ENCODE measurements at regions not wholly inside any gene's neighbourhood (a gene's known extent, or its start where the extent isn't known, plus 50 kb on each side); places are given as distances from the start of the nearest gene placed in this dataset.
"Not testable (repeated sequence)": the region's sequence is repeated elsewhere in the genome, so short reads cannot be mapped to it uniquely, and the experiment has no call there.

GRCh38 chr18:5024741-5025140 lies 172.3 kb downstream of the AKAIN1 start:
- Histone ChIP-seq H3K79me1 (ENCODE audit: low read depth, low read length) (no peaks in the 10 kb centered on the region), H3K9ac (ENCODE audit: low read depth, low read length, poor library complexity) (no peak overlapping the region), H3K9me3 (replicated peaks in 1 of 2; ENCODE audit: control insufficient read depth in 2 of 2, insufficient read depth in 1 of 2, low read depth in 1 of 2, low read length in 2 of 2) (no peaks in the 10 kb centered on the region), H4K91ac (ENCODE audit: low read depth, low read length, poor library complexity) (no peak overlapping the region), H3K4me1 (ENCODE audit: control insufficient read depth in 2 of 2, insufficient read depth in 1 of 2, low read depth in 1 of 2, low read length in 2 of 2) (peaks cover 0 to 2% of the 10 kb centered on the region in 2 donors), H4K8ac (ENCODE audit: low read depth, low read length) (no peak overlapping the region), H3K23ac (ENCODE audit: low read depth, low read length, poor library complexity) (no peak overlapping the region), H3K27ac (replicated peaks; ENCODE audit: low read length) (no peak overlapping the region), H2BK15ac (ENCODE audit: low read length) (no peak overlapping the region), H3K18ac (ENCODE audit: low read length) (no peak overlapping the region), H2BK5ac (ENCODE audit: low read length) (no peak overlapping the region), H2AFZ (ENCODE audit: low read length) (no peak overlapping the region), H3K4ac (ENCODE audit: low read length) (no peak overlapping the region), H2BK12ac (ENCODE audit: low read length) (no peak overlapping the region), H2AK5ac (ENCODE audit: low read depth, low read length) (no peak overlapping the region), H3K4me2 (ENCODE audit: insufficient read depth, low read length, poor library complexity, severe bottlenecking) (no peak overlapping the region), H3K14ac (ENCODE audit: low read length) (no peak overlapping the region), H2BK120ac (ENCODE audit: low read depth, low read length) (no peak overlapping the region), H3K4me3 (ENCODE audit: low read length in 2 of 2) (no peak overlapping the region), H3K27me3 (ENCODE audit: control insufficient read depth in 3 of 3, insufficient read depth in 3 of 3, low read depth in 1 of 3, low read length in 3 of 3) (no peaks in the 10 kb centered on the region), H3K36me3 (replicated peaks in 1 of 2; ENCODE audit: control insufficient read depth in 2 of 2, insufficient read depth in 2 of 2, low read length in 2 of 2) (no peaks in the 10 kb centered on the region)
- WGBS, 2 donors (ENCODE audit: extremely low coverage in 2 of 2, insufficient read length in 2 of 2, insufficient replicate concordance in 1 of 2), result no CpG with 5 or more reads among the region's 2 CpGs
- no peak for DNase-seq (ENCODE audit: low spot score)

GRCh38 chr18:5021558-5021957 lies 175.5 kb downstream of the AKAIN1 start:
- Histone ChIP-seq H3K9me3 (replicated peaks in 1 of 2; ENCODE audit: control insufficient read depth in 2 of 2, insufficient read depth in 1 of 2, low read depth in 1 of 2, low read length in 2 of 2) (peaks cover 0 to 2% of the 10 kb centered on the region in 2 donors), H3K14ac (ENCODE audit: low read length) (no peak overlapping the region), H2BK12ac (ENCODE audit: low read length) (no peak overlapping the region), H3K4me2 (ENCODE audit: insufficient read depth, low read length, poor library complexity, severe bottlenecking) (no peak overlapping the region), H3K9ac (ENCODE audit: low read depth, low read length, poor library complexity) (no peak overlapping the region), H4K8ac (ENCODE audit: low read depth, low read length) (no peak overlapping the region), H3K4me1 (ENCODE audit: control insufficient read depth in 2 of 2, insufficient read depth in 1 of 2, low read depth in 1 of 2, low read length in 2 of 2) (peaks cover 0 to 2% of the 10 kb centered on the region in 2 donors), H3K18ac (ENCODE audit: low read length) (no peak overlapping the region), H2BK120ac (ENCODE audit: low read depth, low read length) (no peak overlapping the region), H3K27ac (replicated peaks; ENCODE audit: low read length) (no peak overlapping the region), H2AFZ (ENCODE audit: low read length) (no peak overlapping the region), H3K79me1 (ENCODE audit: low read depth, low read length) (no peaks in the 10 kb centered on the region), H2BK5ac (ENCODE audit: low read length) (no peak overlapping the region), H2AK5ac (ENCODE audit: low read depth, low read length) (no peak overlapping the region), H3K4me3 (ENCODE audit: low read length in 2 of 2) (no peak overlapping the region), H3K23ac (ENCODE audit: low read depth, low read length, poor library complexity) (no peak overlapping the region), H2BK15ac (ENCODE audit: low read length) (no peak overlapping the region), H4K91ac (ENCODE audit: low read depth, low read length, poor library complexity) (no peak overlapping the region), H3K27me3 (ENCODE audit: control insufficient read depth in 3 of 3, insufficient read depth in 3 of 3, low read depth in 1 of 3, low read length in 3 of 3) (no peaks in the 10 kb centered on the region), H3K4ac (ENCODE audit: low read length) (no peak overlapping the region), H3K36me3 (replicated peaks in 1 of 2; ENCODE audit: control insufficient read depth in 2 of 2, insufficient read depth in 2 of 2, low read length in 2 of 2) (no peaks in the 10 kb centered on the region)
- no peak for DNase-seq (ENCODE audit: low spot score)

GRCh38 chr18:5015213-5015612 lies 181.8 kb downstream of the AKAIN1 start:
- Histone ChIP-seq H3K4me2 (ENCODE audit: insufficient read depth, low read length, poor library complexity, severe bottlenecking) (no peak overlapping the region), H2BK5ac (ENCODE audit: low read length) (no peak overlapping the region), H2AK5ac (ENCODE audit: low read depth, low read length) (no peak overlapping the region), H3K27ac (replicated peaks; ENCODE audit: low read length) (no peak overlapping the region), H2BK15ac (ENCODE audit: low read length) (no peak overlapping the region), H4K91ac (ENCODE audit: low read depth, low read length, poor library complexity) (no peak overlapping the region), H2BK120ac (ENCODE audit: low read depth, low read length) (no peak overlapping the region), H3K4ac (ENCODE audit: low read length) (no peak overlapping the region), H3K27me3 (ENCODE audit: control insufficient read depth in 3 of 3, insufficient read depth in 3 of 3, low read depth in 1 of 3, low read length in 3 of 3) (no peaks in the 10 kb centered on the region), H4K8ac (ENCODE audit: low read depth, low read length) (no peak overlapping the region), H3K23ac (ENCODE audit: low read depth, low read length, poor library complexity) (no peak overlapping the region), H3K4me3 (ENCODE audit: low read length in 2 of 2) (no peak overlapping the region), H3K9me3 (replicated peaks in 1 of 2; ENCODE audit: control insufficient read depth in 2 of 2, insufficient read depth in 1 of 2, low read depth in 1 of 2, low read length in 2 of 2) (peaks cover 0 to 2% of the 10 kb centered on the region in 2 donors), H3K14ac (ENCODE audit: low read length) (no peak overlapping the region), H3K9ac (ENCODE audit: low read depth, low read length, poor library complexity) (no peak overlapping the region), H2BK12ac (ENCODE audit: low read length) (no peak overlapping the region), H3K18ac (ENCODE audit: low read length) (no peak overlapping the region), H2AFZ (ENCODE audit: low read length) (no peak overlapping the region), H3K79me1 (ENCODE audit: low read depth, low read length) (no peaks in the 10 kb centered on the region), H3K36me3 (replicated peaks in 1 of 2; ENCODE audit: control insufficient read depth in 2 of 2, insufficient read depth in 2 of 2, low read length in 2 of 2) (no peaks in the 10 kb centered on the region), H3K4me1 (ENCODE audit: control insufficient read depth in 2 of 2, insufficient read depth in 1 of 2, low read depth in 1 of 2, low read length in 2 of 2) (no peaks in the 10 kb centered on the region)
- DNase-seq (ENCODE audit: low spot score), result no peak
- WGBS, 2 donors (ENCODE audit: extremely low coverage in 2 of 2, insufficient read length in 2 of 2, insufficient replicate concordance in 1 of 2), result no CpG with 5 or more reads among the region's 4 CpGs

GRCh38 chr18:5004031-5004820 lies 192.8 kb downstream of the AKAIN1 start:
- H3K4me1 ChIP-seq (ENCODE audit: control insufficient read depth in 2 of 2, insufficient read depth in 1 of 2, low read depth in 1 of 2, low read length in 2 of 2); H2BK15ac ChIP-seq (ENCODE audit: low read length); DNase-seq (ENCODE audit: low spot score); H3K4ac ChIP-seq (ENCODE audit: low read length); H4K91ac ChIP-seq (ENCODE audit: low read depth, low read length, poor library complexity); H3K27me3 ChIP-seq (ENCODE audit: control insufficient read depth in 3 of 3, insufficient read depth in 3 of 3, low read depth in 1 of 3, low read length in 3 of 3); H3K79me1 ChIP-seq (ENCODE audit: low read depth, low read length); H3K23ac ChIP-seq (ENCODE audit: low read depth, low read length, poor library complexity); H3K27ac ChIP-seq (replicated peaks; ENCODE audit: low read length); H3K9me3 ChIP-seq (replicated peaks in 1 of 2; ENCODE audit: control insufficient read depth in 2 of 2, insufficient read depth in 1 of 2, low read depth in 1 of 2, low read length in 2 of 2); H2BK12ac ChIP-seq (ENCODE audit: low read length); H2BK5ac ChIP-seq (ENCODE audit: low read length); H2AK5ac ChIP-seq (ENCODE audit: low read depth, low read length); H4K8ac ChIP-seq (ENCODE audit: low read depth, low read length); H3K36me3 ChIP-seq (replicated peaks in 1 of 2; ENCODE audit: control insufficient read depth in 2 of 2, insufficient read depth in 2 of 2, low read length in 2 of 2); H3K14ac ChIP-seq (ENCODE audit: low read length); H3K9ac ChIP-seq (ENCODE audit: low read depth, low read length, poor library complexity); H2BK120ac ChIP-seq (ENCODE audit: low read depth, low read length); H3K18ac ChIP-seq (ENCODE audit: low read length): not testable (repeated sequence)
- H3K4me3 ChIP-seq (ENCODE audit: low read length in 2 of 2), result peak overlapping the region; percentile 32 to 77
- H2AFZ ChIP-seq (ENCODE audit: low read length), result peak overlapping the region; percentile 79
- H3K4me2 ChIP-seq (ENCODE audit: insufficient read depth, low read length, poor library complexity, severe bottlenecking), result peak overlapping the region; percentile 47
- no CpG with 5 or more reads among the region's 32 CpGs for WGBS, 2 donors (ENCODE audit: extremely low coverage in 2 of 2, insufficient read length in 2 of 2, insufficient replicate concordance in 1 of 2)

All from neuronal stem cell (in vitro differentiated cells).